ENCODE measurements at regions not wholly inside any gene's neighbourhood (a gene's known extent, or its start where the extent isn't known, plus 50 kb on each side); places are given as distances from the start of the nearest gene placed in this dataset.

DNA sequence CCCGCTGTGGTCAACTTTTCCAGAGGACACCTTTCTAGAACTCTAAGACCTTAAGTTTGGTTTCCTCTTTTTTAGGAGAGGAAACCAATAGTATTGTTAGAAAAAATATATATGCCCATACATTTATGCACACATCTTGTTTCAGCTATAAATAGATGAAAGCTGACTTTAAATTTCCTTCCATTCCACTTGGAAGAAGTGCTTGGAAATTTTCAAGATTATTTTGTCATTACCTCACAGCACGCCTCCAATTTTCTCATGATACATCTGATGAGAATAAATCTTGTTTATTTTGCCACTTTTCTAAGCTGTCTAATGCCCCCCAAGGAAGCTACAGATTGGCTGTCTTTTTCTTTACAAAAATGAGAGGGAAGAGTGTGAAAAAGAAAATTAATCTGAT lies 65.8 kb downstream of the NIBAN1 start (continued):
- TF ChIP-seq, protein P1, sequence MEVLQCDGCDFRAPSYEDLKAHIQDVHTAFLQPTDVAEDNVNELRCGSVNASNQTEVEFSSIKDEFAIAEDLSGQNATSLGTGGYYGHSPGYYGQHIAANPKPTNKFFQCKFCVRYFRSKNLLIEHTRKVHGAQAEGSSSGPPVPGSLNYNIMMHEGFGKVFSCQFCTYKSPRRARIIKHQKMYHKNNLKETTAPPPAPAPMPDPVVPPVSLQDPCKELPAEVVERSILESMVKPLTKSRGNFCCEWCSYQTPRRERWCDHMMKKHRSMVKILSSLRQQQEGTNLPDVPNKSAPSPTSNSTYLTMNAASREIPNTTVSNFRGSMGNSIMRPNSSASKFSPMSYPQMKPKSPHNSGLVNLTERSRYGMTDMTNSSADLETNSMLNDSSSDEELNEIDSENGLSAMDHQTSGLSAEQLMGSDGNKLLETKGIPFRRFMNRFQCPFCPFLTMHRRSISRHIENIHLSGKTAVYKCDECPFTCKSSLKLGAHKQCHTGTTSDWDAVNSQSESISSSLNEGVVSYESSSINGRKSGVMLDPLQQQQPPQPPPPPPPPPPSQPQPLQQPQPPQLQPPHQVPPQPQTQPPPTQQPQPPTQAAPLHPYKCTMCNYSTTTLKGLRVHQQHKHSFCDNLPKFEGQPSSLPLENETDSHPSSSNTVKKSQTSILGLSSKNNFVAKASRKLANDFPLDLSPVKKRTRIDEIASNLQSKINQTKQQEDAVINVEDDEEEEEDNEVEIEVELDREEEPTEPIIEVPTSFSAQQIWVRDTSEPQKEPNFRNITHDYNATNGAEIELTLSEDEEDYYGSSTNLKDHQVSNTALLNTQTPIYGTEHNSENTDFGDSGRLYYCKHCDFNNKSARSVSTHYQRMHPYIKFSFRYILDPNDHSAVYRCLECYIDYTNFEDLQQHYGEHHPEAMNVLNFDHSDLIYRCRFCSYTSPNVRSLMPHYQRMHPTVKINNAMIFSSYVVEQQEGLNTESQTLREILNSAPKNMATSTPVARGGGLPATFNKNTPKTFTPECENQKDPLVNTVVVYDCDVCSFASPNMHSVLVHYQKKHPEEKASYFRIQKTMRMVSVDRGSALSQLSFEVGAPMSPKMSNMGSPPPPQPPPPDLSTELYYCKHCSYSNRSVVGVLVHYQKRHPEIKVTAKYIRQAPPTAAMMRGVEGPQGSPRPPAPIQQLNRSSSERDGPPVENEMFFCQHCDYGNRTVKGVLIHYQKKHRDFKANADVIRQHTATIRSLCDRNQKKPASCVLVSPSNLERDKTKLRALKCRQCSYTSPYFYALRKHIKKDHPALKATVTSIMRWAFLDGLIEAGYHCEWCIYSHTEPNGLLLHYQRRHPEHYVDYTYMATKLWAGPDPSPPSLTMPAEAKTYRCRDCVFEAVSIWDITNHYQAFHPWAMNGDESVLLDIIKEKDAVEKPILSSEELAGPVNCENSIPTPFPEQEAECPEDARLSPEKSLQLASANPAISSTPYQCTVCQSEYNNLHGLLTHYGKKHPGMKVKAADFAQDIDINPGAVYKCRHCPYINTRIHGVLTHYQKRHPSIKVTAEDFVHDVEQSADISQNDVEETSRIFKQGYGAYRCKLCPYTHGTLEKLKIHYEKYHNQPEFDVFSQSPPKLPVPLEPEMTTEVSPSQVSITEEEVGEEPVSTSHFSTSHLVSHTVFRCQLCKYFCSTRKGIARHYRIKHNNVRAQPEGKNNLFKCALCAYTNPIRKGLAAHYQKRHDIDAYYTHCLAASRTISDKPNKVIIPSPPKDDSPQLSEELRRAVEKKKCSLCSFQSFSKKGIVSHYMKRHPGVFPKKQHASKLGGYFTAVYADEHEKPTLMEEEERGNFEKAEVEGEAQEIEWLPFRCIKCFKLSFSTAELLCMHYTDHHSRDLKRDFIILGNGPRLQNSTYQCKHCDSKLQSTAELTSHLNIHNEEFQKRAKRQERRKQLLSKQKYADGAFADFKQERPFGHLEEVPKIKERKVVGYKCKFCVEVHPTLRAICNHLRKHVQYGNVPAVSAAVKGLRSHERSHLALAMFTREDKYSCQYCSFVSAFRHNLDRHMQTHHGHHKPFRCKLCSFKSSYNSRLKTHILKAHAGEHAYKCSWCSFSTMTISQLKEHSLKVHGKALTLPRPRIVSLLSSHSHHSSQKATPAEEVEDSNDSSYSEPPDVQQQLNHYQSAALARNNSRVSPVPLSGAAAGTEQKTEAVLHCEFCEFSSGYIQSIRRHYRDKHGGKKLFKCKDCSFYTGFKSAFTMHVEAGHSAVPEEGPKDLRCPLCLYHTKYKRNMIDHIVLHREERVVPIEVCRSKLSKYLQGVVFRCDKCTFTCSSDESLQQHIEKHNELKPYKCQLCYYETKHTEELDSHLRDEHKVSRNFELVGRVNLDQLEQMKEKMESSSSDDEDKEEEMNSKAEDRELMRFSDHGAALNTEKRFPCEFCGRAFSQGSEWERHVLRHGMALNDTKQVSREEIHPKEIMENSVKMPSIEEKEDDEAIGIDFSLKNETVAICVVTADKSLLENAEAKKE (CRISPR knock-in tag; IDR thresholded peaks at IDR 0.05), result no peak
- TF ChIP-seq POLR2AphosphoS5 (IDR thresholded peaks at IDR 0.05; ENCODE audit: low read depth), result no peak
- TF ChIP-seq ZNF331 (CRISPR knock-in tag; IDR thresholded peaks at IDR 0.05; ENCODE audit: low read depth), result no peak
- no peak for TF ChIP-seq ZNF114 (CRISPR knock-in tag; IDR thresholded peaks at IDR 0.05)

DNA sequence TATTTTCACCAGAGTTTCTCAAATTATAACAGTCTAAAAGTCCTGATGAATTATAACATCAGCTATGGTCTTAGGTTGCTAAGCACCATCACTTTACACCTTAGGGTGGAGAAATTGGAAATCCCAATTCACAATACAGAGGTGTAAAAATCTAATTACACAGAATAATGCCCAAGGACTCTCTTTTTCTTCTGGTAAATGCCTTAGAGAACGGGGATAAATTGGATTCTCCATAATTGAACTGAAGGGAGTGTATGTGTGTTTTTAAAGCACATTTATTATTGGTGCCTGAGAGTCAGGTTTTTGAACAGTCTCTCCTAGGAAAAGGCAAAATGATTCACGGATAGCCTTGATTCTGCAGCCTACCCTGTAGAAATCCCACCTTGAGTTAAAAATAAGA lies 66.8 kb downstream of the NIBAN1 start:
- Histone ChIP-seq H3K4me1 (ENCODE audit: insufficient read depth) (no peaks in the 10 kb centered on the region), H3K27ac (ENCODE audit: low read depth) (no peak overlapping the region), H3F3A (replicated peaks; ENCODE audit: low read depth) (no peaks in the 10 kb centered on the region), H3K9me2 (ENCODE audit: insufficient read depth) (no peaks in the 10 kb centered on the region), H3K36me3 (ENCODE audit: insufficient read depth) (no peaks in the 10 kb centered on the region), H4K20me1 (replicated peaks; ENCODE audit: insufficient read depth) (no peaks in the 10 kb centered on the region), H3K4me3 (no peak overlapping the region), H2AFZ (no peak overlapping the region), H3K4me2 (no peak overlapping the region), H3K27me3 (ENCODE audit: insufficient read depth) (no peaks in the 10 kb centered on the region), H3K79me2 (replicated peaks; ENCODE audit: insufficient read depth) (no peaks in the 10 kb centered on the region)
- Mint-ChIP-seq H3K4me3 (no peak overlapping the region), H3K4me1 (no peaks in the 10 kb centered on the region; the same call in 2 of the 3 replicates), H3K27me3 (ENCODE audit: insufficient read depth, low read depth, poor library complexity) (no peaks in the 10 kb centered on the region), H3K9me3 (no peaks in the 10 kb centered on the region), H3K36me3 (ENCODE audit: low read depth) (no peaks in the 10 kb centered on the region; the same call in 2 of the 3 replicates), H3K27ac (no peak overlapping the region)
- DNase-seq (ENCODE audit: low spot score) (no peak), ATAC-seq (no peak)
- TF ChIP-seq, protein P1 (CRISPR knock-in tag; IDR thresholded peaks at IDR 0.05), result no peak
